H9 (cell line): ENCODE measurements at regions not wholly inside any gene's neighbourhood (a gene's known extent, or its start where the extent isn't known, plus 50 kb on each side); places are given as distances from the start of the nearest gene placed in this dataset.

Experiments
- DNase-seq: peaks from one replicate; pipeline ENCODE4 v3.0.0-alpha.2; 2017
- H2AFZ ChIP-seq: one replicate; pipeline ENCODE4 v1.6.1; 2013; ENCODE audit warnings: mild to moderate bottlenecking, low read length, control low read depth, moderate library complexity
- H2AK5ac ChIP-seq: 2 replicates; pipeline ENCODE4 v1.6.1; 2013; ENCODE audit warnings: low read length, control low read depth, mixed read lengths; ENCODE audit not compliant: insufficient read length
- H2BK120ac ChIP-seq: one replicate; pipeline ENCODE4 v1.6.1; 2013; ENCODE audit warnings: low read depth, mild to moderate bottlenecking, low read length, control low read depth, inconsistent platforms; ENCODE audit not compliant: poor library complexity, severe bottlenecking
- H2BK12ac ChIP-seq: 2 replicates; pipeline ENCODE4 v1.6.1; 2013; ENCODE audit warnings: low read length, control low read depth, mixed read lengths, low read depth; ENCODE audit not compliant: insufficient read length
- H2BK15ac ChIP-seq: 2 replicates; pipeline ENCODE4 v1.6.1; 2013; ENCODE audit warnings: low read depth, low read length, control low read depth
- H2BK20ac ChIP-seq: one replicate; pipeline ENCODE4 v1.6.1; 2013; ENCODE audit warnings: low read depth, mild to moderate bottlenecking, low read length, control low read depth, inconsistent platforms; ENCODE audit not compliant: poor library complexity, severe bottlenecking
- H2BK5ac ChIP-seq: 2 replicates; pipeline ENCODE4 v1.6.1; 2013; ENCODE audit warnings: low read length, control low read depth, mixed read lengths; ENCODE audit not compliant: insufficient read length
- H3K14ac ChIP-seq: 2 replicates; pipeline ENCODE4 v1.6.1; 2013; ENCODE audit warnings: low read length, control low read depth; ENCODE audit not compliant: insufficient read depth
- H3K18ac ChIP-seq: 2 replicates; pipeline ENCODE4 v1.6.1; 2013; ENCODE audit warnings: low read depth, mild to moderate bottlenecking, mixed read lengths, low read length, control low read depth; ENCODE audit not compliant: insufficient read length
- H3K23ac ChIP-seq: 2 replicates; pipeline ENCODE4 v1.6.1; 2013; ENCODE audit warnings: low read length, control low read depth, mixed read lengths, low read depth; ENCODE audit not compliant: insufficient read length
- H3K23me2 ChIP-seq: 2 replicates; pipeline ENCODE4 v1.6.1; 2013; ENCODE audit warnings: low read depth, mild to moderate bottlenecking, mixed read lengths, low read length, control low read depth; ENCODE audit not compliant: insufficient read length, poor library complexity, severe bottlenecking
- H3K27ac ChIP-seq: 2 replicates; pipeline ENCODE4 v1.5.1; 2013; ENCODE audit warnings: low read length, control low read depth, mixed read lengths, low read depth; ENCODE audit not compliant: insufficient read length
- H3K27me3 ChIP-seq: 2 replicates; pipeline ENCODE4 v1.6.1; 2013; ENCODE audit warnings: low read length, control low read depth, inconsistent platforms; ENCODE audit not compliant: insufficient read depth
- H3K4ac ChIP-seq: 2 replicates; pipeline ENCODE4 v1.6.1; 2013; ENCODE audit warnings: low read depth, mild to moderate bottlenecking, control low read depth, inconsistent platforms, low read length, moderate library complexity
- H3K4me1 ChIP-seq: 2 replicates; pipeline ENCODE4 v1.6.1; 2013; ENCODE audit warnings: low read length, control low read depth, inconsistent platforms; ENCODE audit not compliant: insufficient read depth
- H3K4me2 ChIP-seq: 2 replicates; pipeline ENCODE4 v1.6.1; 2013; ENCODE audit warnings: low read length, control low read depth, mixed read lengths; ENCODE audit not compliant: insufficient read length, insufficient read depth
- H3K56ac ChIP-seq: 2 replicates; pipeline ENCODE4 v1.6.1; 2013; ENCODE audit warnings: low read depth, mild to moderate bottlenecking, mixed read lengths, low read length, control low read depth; ENCODE audit not compliant: insufficient read length
- H3K79me1 ChIP-seq: 2 replicates; pipeline ENCODE4 v1.6.1; 2013; ENCODE audit warnings: low read depth, mild to moderate bottlenecking, moderate library complexity, low read length, control low read depth, inconsistent platforms; ENCODE audit not compliant: insufficient read depth, poor library complexity, severe bottlenecking
- H3K79me2 ChIP-seq: 2 replicates; pipeline ENCODE4 v1.6.1; 2013; ENCODE audit warnings: low read length, control low read depth, inconsistent platforms; ENCODE audit not compliant: insufficient read depth
- H3K9ac ChIP-seq: 2 replicates; pipeline ENCODE4 v1.6.1; 2013; ENCODE audit warnings: low read length, control low read depth, mixed read lengths; ENCODE audit not compliant: insufficient read length; ENCODE audit errors: extremely low read depth
- H3K9me3 ChIP-seq: one replicate; pipeline ENCODE4 v1.6.1; 2013; ENCODE audit warnings: low read depth, low read length, inconsistent platforms; ENCODE audit not compliant: control insufficient read depth
- H3T11ph ChIP-seq: one replicate; pipeline ENCODE4 v1.6.1; 2013; ENCODE audit warnings: mild to moderate bottlenecking, low read length, control low read depth, inconsistent platforms
- H4K20me1 ChIP-seq: one replicate; pipeline ENCODE4 v1.6.1; 2013; ENCODE audit not compliant: control insufficient read depth, insufficient read length, insufficient read depth
- H4K5ac ChIP-seq: 2 replicates; pipeline ENCODE4 v1.6.1; 2013; ENCODE audit warnings: low read depth, mild to moderate bottlenecking, mixed read lengths, low read length, control low read depth; ENCODE audit not compliant: insufficient read length
- H4K8ac ChIP-seq: replicated peaks from 2 replicates; pipeline ENCODE4 v1.6.1; 2013; ENCODE audit warnings: low read length, control low read depth, mixed read lengths, low read depth; ENCODE audit not compliant: insufficient read length
- H4K91ac ChIP-seq: 2 replicates; pipeline ENCODE4 v1.6.1; 2013; ENCODE audit warnings: low read depth, mild to moderate bottlenecking, moderate library complexity, mixed read lengths, low read length, control low read depth; ENCODE audit not compliant: insufficient read length
- H3K27ac Mint-ChIP-seq, 3 experiments: 2 replicates in 2 of 3; 3 replicates in 1 of 3; pipeline ENCODE4 v1.8.0; 2020 to 2021; ENCODE audit warnings: mixed read lengths in 3 of 3, mild to moderate bottlenecking in 1 of 3, moderate library complexity in 1 of 3
- H3K27me3 Mint-ChIP-seq: 2 replicates; pipeline ENCODE4 v1.8.0; 2021; ENCODE audit warnings: low read depth, mild to moderate bottlenecking, moderate library complexity, mixed read lengths
- H3K36me3 Mint-ChIP-seq, 3 experiments: 2 replicates in 2 of 3; 3 replicates in 1 of 3; pipeline ENCODE4 v1.8.0; 2020 to 2021; ENCODE audit warnings: low read depth in 3 of 3, mixed read lengths in 3 of 3; ENCODE audit not compliant: insufficient read depth in 1 of 3
- H3K4me1 Mint-ChIP-seq, 2 experiments: 2 replicates each; pipeline ENCODE4 v1.8.0; 2020; ENCODE audit warnings: mixed read lengths in 2 of 2
- H3K4me3 Mint-ChIP-seq, 2 experiments: 2 replicates in 1 of 2; 3 replicates in 1 of 2; pipeline ENCODE4 v1.8.0; 2020 to 2021; ENCODE audit warnings: mild to moderate bottlenecking in 2 of 2, mixed read lengths in 2 of 2, moderate library complexity in 1 of 2
- H3K9me3 Mint-ChIP-seq, 2 experiments: 2 replicates in 1 of 2; 3 replicates in 1 of 2; pipeline ENCODE4 v1.8.0; 2020; ENCODE audit warnings: mild to moderate bottlenecking in 2 of 2, mixed read lengths in 2 of 2, moderate library complexity in 1 of 2
- WGBS: extraction: QIAGEN DNeasy Blood & Tissue Kit; methylation state at CpG from one replicate; pipeline ENCODE4 v1.1.7; 2013; ENCODE audit warnings: missing lambda C conversion rate, low lambda C conversion rate, mixed read lengths; ENCODE audit not compliant: insufficient read length; ENCODE audit errors: extremely low coverage; 5-methylcytosine and 5-hydroxymethylcytosine counted together
- TF ChIP-seq, protein P1 (sequence below): fragments of 200-600 bp; sonication (generic); conservative IDR thresholded peaks from 3 replicates; pipeline ENCODE4 v1.8.0; 2021; ENCODE audit warnings: antibody characterized with exemption, mild to moderate bottlenecking

GRCh38 chr13:84847107-84847506, 952.1 kb downstream of the SLITRK6 start:
- Histone ChIP-seq H2BK20ac (no peak overlapping the region), H4K5ac (no peak overlapping the region), H3K18ac (no peak overlapping the region), H3K9ac (no peak overlapping the region), H2AK5ac (no peak overlapping the region), H4K91ac (no peak overlapping the region), H3K9me3 (no peaks in the 10 kb centered on the region), H2BK12ac (no peak overlapping the region), H3K23ac (no peak overlapping the region), H3K14ac (no peak overlapping the region), H3K23me2 (no peaks in the 10 kb centered on the region), H2AFZ (no peak overlapping the region), H3K56ac (no peak overlapping the region), H4K20me1 (no peaks in the 10 kb centered on the region), H2BK5ac (no peak overlapping the region), H3K79me1 (no peaks in the 10 kb centered on the region), H2BK15ac (no peak overlapping the region), H3T11ph (no peak overlapping the region), H3K27me3 (no peaks in the 10 kb centered on the region), H3K4ac (no peak overlapping the region), H3K79me2 (no peaks in the 10 kb centered on the region), H3K4me2 (no peak overlapping the region), H3K4me1 (no peaks in the 10 kb centered on the region), H4K8ac (no peak overlapping the region), H3K27ac (no peak overlapping the region), H2BK120ac (no peak overlapping the region)
- Mint-ChIP-seq H3K4me3 (no peak overlapping the region), H3K27ac (no peak overlapping the region), H3K36me3 (peaks cover 0 to 10% (median 2%) of the 10 kb centered on the region in 3 experiments; a peak in 3 of 7 replicates), H3K9me3 (peaks cover 6% of the 10 kb centered on the region in 2 experiments; a peak in 3 of 5 replicates), H3K4me1 (no peaks in the 10 kb centered on the region; a peak in 1 of 4 replicates), H3K27me3 (no peaks in the 10 kb centered on the region)
- DNase-seq: no peak
- TF ChIP-seq, protein P1, sequence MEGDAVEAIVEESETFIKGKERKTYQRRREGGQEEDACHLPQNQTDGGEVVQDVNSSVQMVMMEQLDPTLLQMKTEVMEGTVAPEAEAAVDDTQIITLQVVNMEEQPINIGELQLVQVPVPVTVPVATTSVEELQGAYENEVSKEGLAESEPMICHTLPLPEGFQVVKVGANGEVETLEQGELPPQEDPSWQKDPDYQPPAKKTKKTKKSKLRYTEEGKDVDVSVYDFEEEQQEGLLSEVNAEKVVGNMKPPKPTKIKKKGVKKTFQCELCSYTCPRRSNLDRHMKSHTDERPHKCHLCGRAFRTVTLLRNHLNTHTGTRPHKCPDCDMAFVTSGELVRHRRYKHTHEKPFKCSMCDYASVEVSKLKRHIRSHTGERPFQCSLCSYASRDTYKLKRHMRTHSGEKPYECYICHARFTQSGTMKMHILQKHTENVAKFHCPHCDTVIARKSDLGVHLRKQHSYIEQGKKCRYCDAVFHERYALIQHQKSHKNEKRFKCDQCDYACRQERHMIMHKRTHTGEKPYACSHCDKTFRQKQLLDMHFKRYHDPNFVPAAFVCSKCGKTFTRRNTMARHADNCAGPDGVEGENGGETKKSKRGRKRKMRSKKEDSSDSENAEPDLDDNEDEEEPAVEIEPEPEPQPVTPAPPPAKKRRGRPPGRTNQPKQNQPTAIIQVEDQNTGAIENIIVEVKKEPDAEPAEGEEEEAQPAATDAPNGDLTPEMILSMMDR: no peak
- WGBS: no CpG with 5 or more reads among the region's 1 CpG
